Activated CD8-positive, alpha-beta memory T cell treated with anti-CD3 and anti-CD28 coated beads for 36 hours (primary cell): ENCODE measurements at regions not wholly inside any gene's neighbourhood (a gene's known extent, or its start where the extent isn't known, plus 50 kb on each side); places are given as distances from the start of the nearest gene placed in this dataset.
"Not testable (repeated sequence)": the region's sequence is repeated elsewhere in the genome, so short reads cannot be mapped to it uniquely, and the experiment has no call there.

Experiments
- CTCF ChIA-PET: fragments of 350-600 bp; sonication (Branson Sonifier 250); formaldehyde crosslinking; loops from one replicate; lab custom pipeline; 2021; ENCODE audit warnings: antibody characterized with exemption; lab: Charles Lee
- POLR2A ChIA-PET: fragments of 350-600 bp; sonication (Branson Sonifier 250); formaldehyde crosslinking; loops from one replicate; lab custom pipeline; 2021; ENCODE audit warnings: antibody characterized with exemption; lab: Charles Lee

DNA sequence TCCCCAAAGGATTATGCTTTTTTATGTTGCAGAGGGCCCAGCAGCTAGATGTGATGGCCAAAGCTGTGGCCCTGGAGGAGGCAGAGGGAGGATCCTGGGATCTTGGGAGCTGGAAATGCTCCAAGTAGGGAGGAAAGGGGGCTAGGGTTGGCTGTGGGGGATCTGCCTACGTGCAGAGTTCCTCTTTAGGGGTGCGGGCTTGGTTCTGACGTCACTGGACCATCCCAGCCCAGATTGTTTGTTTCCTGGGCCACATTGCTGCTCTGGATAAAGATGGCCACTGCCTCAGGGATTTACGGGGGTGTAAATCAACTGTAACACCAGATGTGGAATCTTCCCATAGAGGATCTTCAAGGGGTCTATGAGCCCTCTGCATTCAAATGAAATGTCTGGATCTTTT lies 110.3 kb upstream of the SYT13 start:
- POLR2A ChIA-PET = no interaction called here
- CTCF ChIA-PET = no interaction called here

DNA sequence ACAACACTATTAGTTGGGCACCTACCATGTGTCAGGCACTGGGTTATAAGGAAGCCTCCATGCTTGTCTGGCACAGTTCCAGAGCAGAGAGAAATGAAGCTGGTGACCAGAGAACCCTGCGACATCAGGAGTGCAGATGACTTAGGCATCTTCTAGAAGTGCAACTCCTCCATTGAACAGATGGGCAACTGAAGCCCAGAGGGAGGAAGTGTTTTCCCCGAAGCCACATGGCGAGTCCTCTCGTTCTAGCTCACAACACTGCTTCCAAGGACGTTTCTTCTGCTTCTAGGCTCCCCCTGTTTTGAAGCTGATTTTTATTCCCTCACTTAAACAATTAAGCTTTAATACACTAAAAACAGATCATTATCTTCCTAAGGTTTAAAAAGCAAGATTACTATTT lies 109.8 kb upstream of the SYT13 start:
- ChIA-PET CTCF (no interaction called here), POLR2A (no interaction called here)

DNA sequence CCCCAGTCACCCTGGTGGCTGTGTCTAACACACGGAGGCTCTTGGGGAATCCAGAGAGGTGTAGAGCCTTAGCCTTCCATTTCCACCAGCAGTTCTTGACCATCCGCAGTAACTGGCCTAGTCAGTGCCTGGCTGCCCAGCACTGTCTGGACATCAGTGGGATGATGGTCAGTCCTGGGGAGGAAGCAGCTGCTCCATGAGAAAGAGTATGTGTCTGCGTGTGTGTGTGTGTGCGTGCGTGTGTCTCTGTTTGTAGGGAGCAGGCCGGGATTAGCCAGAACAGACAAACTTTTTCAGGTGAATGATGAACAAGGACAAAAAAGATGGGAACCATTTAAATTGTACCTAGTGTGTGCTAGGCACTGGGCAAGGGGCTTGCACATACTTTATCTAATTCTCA lies 109.3 kb upstream of the SYT13 start:
- POLR2A ChIA-PET = no interaction called here
- CTCF ChIA-PET = no interaction called here

DNA sequence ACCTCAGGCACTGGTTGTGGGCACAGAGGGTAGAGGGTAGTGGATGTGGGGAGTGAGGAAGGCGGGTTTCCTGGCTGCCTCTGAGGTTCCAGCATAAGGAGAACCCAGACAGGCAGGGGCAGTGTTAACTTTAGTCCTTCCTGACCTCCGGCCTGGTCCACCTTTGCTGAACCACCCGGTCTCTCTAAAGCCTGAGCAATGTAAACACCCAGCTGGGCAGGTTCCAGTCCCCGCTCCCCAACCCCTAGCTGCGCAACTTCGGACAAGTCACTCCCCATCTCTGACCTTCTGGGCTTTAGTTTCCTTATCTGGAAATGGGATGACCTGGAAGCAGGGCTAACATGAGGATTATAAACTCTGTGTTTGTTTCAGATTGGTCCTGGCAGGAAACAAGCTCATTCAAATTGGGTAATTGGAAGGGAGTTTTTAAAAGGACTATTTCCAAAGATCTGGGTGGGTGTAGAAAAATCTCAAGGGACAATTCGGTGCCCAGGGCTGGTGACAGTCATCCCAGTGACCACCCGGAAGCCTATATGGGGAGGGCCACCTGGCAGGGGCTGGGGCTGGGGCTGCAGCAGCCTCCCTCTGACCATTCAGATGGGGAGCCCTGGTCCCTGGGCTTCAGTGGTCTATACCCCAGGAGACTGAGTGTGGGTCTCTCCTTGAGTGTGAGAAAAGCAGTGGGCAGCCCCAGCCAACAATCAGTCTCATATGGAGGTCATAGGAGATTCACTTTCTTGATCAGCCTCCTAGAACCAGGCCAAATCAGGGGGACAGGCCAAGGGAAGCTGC lies 108.3 kb upstream of the SYT13 start:
- POLR2A ChIA-PET = no interaction called here
- CTCF ChIA-PET = interaction anchor here (1.5 kb wide), 1 partner anchor 23 kb away, joined by 4 read pairs; no protein-coding TSS in a partner anchor

DNA sequence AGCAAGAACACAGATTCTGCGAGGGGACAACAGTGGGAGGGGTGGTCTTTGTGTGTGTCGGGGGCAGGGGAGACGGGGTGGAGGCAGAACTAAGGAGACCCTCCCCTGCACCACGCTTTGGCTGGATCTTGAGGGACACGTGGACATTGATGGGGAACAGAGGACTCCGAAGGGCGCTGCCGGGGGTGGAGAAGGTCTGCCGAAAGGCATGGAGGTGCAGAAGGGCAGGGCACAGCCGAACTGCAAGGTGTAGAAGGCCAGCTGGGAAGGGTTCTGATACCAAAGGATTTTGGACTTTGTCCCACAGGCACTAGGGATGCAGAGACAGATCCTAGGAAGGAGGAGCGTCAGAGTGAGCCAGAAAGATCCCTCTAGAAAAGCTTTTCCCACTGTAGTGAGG lies 107.7 kb upstream of the SYT13 start:
- POLR2A ChIA-PET = no interaction called here
- CTCF ChIA-PET = interaction anchor here (1.5 kb wide), 1 partner anchor 23 kb away, joined by 4 read pairs; no protein-coding TSS in a partner anchor

DNA sequence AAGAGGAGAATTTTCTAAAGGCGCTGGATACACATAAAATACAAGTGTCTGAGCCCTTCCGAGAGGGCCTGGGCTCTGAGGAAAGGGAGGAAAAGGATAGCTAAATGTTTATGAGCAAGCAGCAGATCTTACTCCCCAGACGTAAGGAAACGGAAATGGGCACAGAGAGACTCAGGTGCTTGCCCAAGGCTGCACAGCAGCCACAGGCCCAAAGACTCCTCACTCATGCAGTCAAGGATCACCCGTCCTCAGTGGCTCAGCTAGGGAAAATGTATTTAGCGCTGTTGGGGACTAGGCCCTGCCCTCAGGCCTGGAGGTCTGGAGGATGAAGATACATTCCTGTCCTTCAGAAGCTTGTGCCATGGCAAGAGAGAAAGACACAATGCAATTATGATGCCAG lies 107.2 kb upstream of the SYT13 start:
- POLR2A ChIA-PET = no interaction called here
- CTCF ChIA-PET = interaction anchor here (1.5 kb wide), 1 partner anchor 22 kb away, joined by 4 read pairs; no protein-coding TSS in a partner anchor

DNA sequence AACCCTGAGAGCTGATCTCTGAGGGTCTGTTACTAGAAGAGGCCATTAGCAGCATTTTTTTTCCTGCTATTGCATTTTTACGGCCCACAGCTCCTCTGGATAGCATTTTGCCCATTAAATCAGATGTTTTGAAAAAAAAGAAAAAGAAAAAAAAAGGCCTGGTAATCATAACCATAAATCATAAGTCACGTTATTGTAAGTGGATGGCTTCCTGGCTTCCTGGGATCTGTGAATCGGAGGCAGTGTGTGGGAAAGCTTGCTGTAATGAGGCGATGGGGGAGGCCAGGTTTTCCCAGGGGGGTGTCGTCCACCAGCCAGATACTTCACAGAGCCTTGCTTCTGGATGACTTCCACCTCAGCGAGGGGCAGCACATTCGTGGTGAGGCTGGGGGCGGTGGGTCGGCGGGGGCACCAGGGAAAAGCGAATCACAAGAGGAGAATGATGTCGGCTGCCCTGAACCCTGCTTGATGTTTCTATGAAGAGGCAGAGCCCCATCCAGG lies 106.5 kb upstream of the SYT13 start:
- ChIA-PET POLR2A (no interaction called here), CTCF (no interaction called here)

DNA sequence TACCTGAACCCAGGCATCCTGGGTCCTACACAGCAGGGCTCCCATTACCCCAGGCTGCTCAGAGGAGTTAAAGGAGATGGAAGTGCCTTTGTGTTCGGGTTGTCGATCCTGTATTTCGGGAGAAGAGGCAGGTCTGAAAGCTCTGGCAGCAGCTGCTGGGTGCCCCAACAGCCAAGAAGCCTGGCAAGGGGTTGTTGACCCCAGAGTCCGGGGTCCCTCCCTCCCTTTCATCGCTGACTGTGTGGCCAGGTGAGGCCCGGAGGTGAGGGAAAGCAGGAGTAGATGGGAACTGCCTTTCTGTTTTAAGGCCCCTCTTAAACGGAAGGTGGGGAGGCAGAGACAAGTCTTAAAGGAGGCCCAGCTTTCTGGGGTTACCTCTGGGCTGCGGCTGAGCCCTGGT lies 106.0 kb upstream of the SYT13 start:
- CTCF ChIA-PET = no interaction called here
- POLR2A ChIA-PET = no interaction called here

DNA sequence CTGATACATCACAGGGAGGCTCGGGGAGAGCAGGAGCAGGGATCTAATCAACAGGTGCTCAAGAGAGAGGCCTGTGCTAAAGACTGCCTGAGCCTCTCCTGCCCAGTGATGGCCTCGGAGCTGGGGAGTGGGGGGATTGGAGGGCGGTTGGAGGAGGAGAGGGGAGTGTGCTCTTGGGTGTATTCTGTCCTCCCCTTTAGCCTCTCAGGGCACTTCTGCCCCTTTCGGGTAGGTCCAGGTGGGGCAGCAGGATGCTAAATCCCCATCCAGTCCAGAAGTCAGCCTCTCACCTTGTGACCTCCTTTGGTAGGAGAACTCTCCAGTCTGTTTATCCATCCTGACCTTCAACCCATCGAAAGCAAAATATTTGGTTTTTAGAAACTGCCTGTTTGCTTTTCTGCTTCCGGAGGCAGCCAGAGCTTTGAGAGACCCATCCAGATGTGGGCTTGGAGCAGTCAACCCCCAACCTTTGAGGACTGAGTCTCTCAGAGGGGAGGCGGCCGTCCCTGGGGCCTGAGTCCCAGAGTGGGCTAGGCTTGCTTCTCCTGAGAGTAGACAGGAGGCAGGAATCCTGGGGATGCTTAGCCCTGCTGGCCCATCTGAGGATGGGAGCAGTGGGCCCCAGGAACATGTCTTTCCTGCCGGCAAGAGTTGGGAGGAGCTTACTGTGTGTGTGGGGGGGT lies 105.2 kb upstream of the SYT13 start:
- ChIA-PET POLR2A (no interaction called here), CTCF (no interaction called here)

DNA sequence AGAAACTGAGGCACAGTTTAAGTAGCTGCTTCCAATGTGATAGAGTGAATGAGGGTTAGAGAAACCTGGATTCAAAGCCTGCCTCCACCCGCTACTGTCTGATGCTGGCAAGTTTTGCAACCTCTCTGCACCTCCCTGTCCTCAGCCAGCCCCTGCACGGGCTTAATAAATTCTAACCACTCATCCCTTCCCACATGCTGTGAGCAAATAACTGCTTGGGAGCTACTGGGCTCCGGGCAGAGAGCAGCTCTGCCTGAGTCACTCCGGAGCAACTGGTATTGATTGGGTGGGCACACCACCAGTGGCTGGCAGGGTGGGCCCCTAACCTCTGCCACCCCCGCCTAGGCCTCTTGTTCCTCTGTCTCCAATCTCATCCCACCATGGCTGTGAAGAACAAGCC lies 104.3 kb upstream of the SYT13 start:
- ChIA-PET POLR2A (no interaction called here), CTCF (no interaction called here)

DNA sequence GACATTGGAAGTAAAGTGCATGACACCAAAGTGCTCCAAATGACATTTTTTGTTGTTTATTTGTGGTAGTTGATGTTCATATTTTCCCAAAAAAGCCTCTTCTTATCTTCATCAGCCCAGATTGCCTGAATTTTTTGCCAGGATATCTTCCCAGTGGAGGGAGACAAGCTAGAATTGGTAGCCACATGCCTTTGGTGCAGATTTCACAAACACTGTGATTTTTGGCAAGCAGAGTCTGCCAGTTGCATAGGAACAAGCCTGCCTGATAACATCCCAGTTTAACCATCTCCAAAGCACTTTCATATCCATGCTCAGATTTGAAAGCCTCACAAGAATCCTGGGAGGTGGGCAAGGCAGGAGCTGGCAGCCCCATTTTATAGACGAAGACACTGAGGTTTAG lies 102.3 kb upstream of the SYT13 start:
- CTCF ChIA-PET = no interaction called here
- POLR2A ChIA-PET = no interaction called here

DNA sequence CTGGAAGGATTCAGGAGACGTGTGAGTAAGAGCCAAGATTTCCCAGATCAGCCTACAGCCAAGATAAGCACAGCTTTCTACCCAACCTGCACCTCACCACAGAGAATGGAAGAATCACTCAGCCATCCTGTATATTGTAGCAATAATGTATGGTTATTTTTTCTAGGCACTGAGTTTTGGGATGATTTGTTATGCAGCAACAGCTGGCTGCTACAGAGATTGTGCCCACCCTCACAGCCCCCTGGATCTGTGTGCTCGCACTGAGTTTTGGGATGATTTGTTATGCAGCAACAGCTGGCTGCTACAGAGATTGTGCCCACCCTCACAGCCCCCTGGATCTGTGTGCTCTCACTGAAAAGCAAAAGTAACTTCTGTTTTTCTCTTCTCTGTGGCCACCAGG lies 101.7 kb upstream of the SYT13 start:
- CTCF ChIA-PET, POLR2A ChIA-PET: not testable (repeated sequence)

DNA sequence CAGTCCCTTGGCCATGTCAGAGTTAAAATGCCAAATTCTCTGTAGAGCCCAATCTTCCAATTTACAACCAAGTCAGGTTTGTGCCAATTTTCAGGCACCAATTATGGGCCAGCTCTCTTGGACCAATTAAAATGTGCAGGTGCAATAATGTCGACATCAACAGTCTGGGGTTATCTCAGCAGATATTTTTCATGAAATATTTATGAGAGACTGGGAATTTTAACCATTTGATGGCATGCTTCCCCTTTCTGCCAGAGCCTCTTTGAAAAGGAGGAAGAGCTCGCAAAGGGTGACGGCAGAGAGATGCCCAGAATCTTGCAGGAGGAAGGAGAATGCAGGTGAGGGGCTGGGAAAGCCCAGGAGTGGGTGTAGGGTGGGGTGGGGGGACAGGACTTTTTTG lies 100.8 kb upstream of the SYT13 start:
- ChIA-PET CTCF (no interaction called here), POLR2A (interaction anchor here (0.7 kb wide), 1 partner anchor 730 kb away, joined by 3 read pairs; no protein-coding TSS in a partner anchor)

DNA sequence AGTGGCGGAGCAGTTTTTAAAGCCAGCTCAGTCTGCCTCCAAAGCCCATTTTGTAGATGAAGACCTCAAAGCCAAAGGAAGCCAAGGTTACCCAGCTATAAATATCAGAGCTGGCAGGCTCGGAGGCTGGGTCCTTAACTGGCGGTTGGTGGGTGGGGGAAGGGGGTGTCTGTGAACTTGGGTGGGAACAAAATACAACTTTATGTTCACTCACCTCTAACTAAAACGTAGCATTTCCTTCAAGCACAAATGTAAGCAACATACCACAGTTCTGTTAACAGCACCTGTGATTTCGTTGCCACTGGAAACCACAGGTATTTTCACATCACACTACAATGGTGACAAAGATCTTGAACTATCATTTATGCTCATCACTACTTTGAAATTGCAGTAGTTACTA lies 99.7 kb upstream of the SYT13 start:
- POLR2A ChIA-PET = no interaction called here
- CTCF ChIA-PET = no interaction called here

DNA sequence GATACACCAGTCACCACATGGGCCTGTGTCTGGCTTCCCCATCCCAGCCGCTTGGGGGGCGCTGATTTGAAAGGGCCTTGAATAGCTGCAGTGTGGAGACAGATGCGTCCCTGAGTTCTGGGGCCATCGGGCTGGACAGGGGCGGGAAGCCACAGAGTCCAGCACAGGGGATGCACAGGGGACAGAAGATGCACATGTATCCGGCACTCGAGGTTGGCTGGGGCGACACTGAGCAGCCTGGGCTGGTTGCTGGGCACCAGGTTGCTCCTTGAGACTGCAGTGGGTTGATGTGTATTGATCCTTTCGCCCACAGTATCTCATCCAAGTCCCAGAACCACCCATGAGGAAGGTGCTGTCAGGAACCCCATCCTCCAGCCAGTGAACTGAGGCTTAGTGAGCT lies 99.3 kb upstream of the SYT13 start:
- ChIA-PET CTCF (no interaction called here), POLR2A (no interaction called here)

DNA sequence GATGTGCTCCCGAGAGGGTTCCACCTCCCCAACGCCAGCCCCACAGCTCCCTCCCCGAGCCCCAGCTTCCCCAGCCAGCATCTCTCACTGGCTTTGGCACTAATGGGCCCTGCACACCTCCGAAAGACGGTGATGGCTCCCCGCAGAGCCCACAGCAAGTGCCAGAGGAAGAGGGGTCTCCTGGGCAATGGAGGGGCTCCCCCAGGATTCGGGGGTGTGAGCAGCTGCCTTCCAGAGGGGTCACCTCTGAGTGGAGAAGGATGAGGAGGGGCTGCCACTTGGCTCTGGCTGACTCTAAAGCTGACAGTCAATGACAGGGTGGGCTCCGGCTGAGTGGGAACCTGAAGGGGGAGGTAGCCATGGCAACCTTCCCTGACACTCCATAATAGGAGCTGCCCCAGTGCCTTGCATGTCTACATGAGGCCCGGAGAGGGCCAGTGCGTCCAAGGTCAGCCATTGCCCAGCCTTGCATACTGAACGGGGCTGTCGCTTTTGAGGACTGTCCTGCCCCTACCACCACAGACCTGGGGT lies 98.6 kb upstream of the SYT13 start:
- CTCF ChIA-PET = no interaction called here
- POLR2A ChIA-PET = no interaction called here

DNA sequence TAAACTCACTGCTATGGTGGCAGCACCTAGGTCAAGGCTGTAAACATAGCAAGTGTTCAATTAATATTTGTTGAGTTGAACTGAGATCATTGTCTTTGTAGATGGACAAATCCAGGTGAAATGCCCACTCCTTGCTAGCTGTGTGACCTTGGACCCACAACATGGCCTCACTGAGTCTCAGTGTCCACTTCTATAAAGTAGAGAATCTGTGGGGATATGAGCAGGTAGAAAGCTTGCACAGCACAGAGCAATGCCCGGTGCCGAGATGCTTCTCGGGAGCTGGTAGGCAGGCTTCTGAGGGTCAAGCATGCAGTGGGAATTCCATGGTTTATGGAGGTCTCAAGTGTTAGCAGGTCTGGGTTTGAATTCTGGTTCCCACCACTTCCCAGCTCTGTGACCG lies 97.9 kb upstream of the SYT13 start:
- POLR2A ChIA-PET = no interaction called here
- CTCF ChIA-PET = interaction anchor here (1.9 kb wide), 1 partner anchor 12 kb away, joined by 8 read pairs; no protein-coding TSS in a partner anchor

DNA sequence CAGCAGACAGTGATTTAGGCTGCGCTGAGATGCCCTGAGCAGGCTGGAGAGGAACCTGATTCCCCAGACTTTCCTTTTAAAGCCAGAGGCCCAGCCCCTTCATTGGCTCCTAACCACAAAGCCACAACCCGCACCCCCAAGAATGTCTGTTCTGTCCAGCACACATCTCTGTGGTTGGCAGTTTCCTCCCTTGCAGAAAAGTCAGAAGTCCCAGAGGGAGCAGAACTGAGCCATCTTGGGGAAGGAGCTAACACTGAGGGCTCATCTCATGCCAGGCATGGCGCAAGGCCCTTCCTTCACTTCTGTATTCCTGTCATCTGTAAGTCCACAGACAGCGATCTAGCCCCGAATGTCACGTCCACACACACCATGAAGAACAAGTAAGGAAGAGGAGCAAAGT lies 97.1 kb upstream of the SYT13 start:
- CTCF ChIA-PET = interaction anchor here (1.9 kb wide), 1 partner anchor 11 kb away, joined by 8 read pairs; no protein-coding TSS in a partner anchor
- POLR2A ChIA-PET = no interaction called here

DNA sequence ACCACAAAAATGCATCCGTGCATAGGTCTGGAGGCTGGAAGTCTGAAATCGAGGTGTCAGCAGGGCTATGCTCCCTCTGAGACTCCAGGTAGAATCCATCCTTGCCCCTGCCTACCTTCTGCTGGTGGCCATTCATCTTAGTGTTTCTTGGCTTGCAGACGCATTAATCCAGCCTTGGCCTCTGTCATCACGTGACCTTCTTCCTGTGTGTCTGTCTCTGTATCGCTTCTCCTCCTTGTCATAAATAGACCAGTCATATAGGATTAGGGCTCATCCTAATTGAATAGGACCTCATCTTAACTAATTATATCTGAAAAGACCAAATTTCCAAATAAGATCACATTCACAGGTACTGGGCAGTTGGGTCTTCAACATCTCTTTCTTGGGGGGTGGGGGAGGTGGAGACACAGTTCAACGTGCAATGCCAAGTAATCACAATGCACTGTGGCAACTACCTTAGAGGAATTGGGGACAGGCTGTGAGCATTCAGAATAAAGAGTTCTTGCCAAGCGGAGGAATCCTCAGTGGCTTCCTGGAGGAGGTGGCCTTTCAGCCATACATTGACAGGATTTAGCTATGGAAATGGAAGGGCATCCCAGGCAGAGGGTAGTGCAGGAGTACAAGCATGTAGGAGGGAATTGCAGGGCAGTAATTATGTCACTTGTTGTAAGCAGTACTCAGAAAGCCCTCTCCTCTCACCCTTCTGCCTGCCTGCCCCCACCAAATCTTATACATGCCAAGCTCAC lies 96.2 kb upstream of the SYT13 start:
- POLR2A ChIA-PET = no interaction called here

More for the DNA sequence above, 96.2 kb upstream of the SYT13 start:
- CTCF ChIA-PET = interaction anchor here (1.9 kb wide), 1 partner anchor 10 kb away, joined by 8 read pairs; no protein-coding TSS in a partner anchor
